HAP-1 (cell line): ENCODE measurements at regions not wholly inside any gene's neighbourhood (a gene's known extent, or its start where the extent isn't known, plus 50 kb on each side); places are given as distances from the start of the nearest gene placed in this dataset.
"Not testable (repeated sequence)": the region's sequence is repeated elsewhere in the genome, so short reads cannot be mapped to it uniquely, and the experiment has no call there.

Source experiments
- DNase-seq, 2 experiments: peaks; one replicate each; pipeline ENCODE4 v3.0.0-alpha.2; 2016 to 2020; ENCODE audit warnings: low spot score in 2 of 2
- H3K27me3 ChIP-seq: fragments of 250-450 bp; sonication (Bioruptor Pico); 2 replicates; pipeline ENCODE4 v1.5.1; 2020; ENCODE audit warnings: low read depth, mild to moderate bottlenecking, moderate library complexity
- H3K36me3 ChIP-seq: fragments of 250-450 bp; sonication (Bioruptor Pico); replicated peaks from 2 replicates; pipeline ENCODE4 v1.5.1; 2020; ENCODE audit warnings: mild to moderate bottlenecking
- H3K4me1 ChIP-seq: fragments of 250-450 bp; sonication (Bioruptor Pico); 2 replicates; pipeline ENCODE4 v1.5.1; 2020; ENCODE audit warnings: mild to moderate bottlenecking
- H3K4me3 ChIP-seq: fragments of 250-450 bp; sonication (Bioruptor Pico); 2 replicates; pipeline ENCODE4 v1.5.1; 2020; ENCODE audit warnings: mild to moderate bottlenecking, moderate library complexity
- H3K9me3 ChIP-seq: fragments of 250-450 bp; sonication (Bioruptor Pico); 2 replicates; pipeline ENCODE4 v1.5.1; 2020; ENCODE audit warnings: mild to moderate bottlenecking, moderate library complexity
- in situ Hi-C: fragments of 300-500 bp; cut with MboI; formaldehyde crosslinking; loops from 3 replicates; pipeline ENCODE4 v1.14.3; 2020; ENCODE audit warnings: low sequenced_read_pairs, inconsistent platforms, mixed read lengths

DNA sequence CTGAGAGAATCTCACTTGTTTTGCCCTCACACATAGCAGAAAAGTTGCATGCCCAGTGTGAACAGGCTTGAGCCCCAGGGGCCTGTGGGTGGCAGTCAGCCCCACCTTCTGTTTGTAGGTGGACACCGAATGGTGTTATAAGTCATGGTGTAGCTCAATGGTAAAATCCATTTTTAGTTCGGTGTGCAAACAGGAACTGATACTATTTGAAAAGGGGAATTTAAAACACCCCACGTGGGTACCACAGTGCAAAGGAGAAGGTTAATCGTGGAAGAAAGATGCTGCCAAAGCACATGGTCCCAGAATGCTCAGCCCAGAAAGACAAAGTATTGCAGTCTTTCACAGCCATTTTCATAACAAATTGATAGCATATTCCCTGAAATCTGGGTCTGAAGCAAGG is 71.8 kb upstream of the GZMB start:
- Histone ChIP-seq H3K4me1 (no peaks in the 10 kb centered on the region), H3K9me3 (no peaks in the 10 kb centered on the region), H3K36me3 (no peaks in the 10 kb centered on the region), H3K4me3 (no peak overlapping the region), H3K27me3 (no peaks in the 10 kb centered on the region)
- in situ Hi-C loops, result no loop called here
- no peak for DNase-seq

DNA sequence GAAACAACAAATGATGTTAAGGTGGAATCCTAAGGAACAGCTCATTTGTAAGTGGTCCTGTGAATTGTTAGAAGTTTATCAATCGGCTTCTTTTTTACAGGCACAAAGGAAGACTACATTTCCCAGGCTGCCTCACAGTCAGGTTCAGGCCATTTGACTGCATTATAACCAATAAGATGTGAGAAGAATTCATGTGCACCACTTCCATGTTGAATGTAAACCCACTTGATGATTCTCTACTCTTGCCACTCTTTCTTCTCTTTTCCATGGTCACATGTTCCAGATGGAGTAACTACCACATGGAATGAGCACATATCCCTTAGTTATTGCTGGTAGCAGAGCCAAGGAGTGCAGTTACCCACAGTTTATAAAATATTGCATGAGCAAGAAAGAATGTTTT is 67.1 kb upstream of the GZMB start:
- H3K27me3 ChIP-seq, result no peaks in the 10 kb centered on the region
- H3K9me3 ChIP-seq, result no peaks in the 10 kb centered on the region
- DNase-seq, result no peak
- H3K4me3 ChIP-seq, result no peak overlapping the region
- no peaks in the 10 kb centered on the region for H3K4me1 ChIP-seq
- in situ Hi-C loops, result no loop called here
- no peaks in the 10 kb centered on the region for H3K36me3 ChIP-seq

DNA sequence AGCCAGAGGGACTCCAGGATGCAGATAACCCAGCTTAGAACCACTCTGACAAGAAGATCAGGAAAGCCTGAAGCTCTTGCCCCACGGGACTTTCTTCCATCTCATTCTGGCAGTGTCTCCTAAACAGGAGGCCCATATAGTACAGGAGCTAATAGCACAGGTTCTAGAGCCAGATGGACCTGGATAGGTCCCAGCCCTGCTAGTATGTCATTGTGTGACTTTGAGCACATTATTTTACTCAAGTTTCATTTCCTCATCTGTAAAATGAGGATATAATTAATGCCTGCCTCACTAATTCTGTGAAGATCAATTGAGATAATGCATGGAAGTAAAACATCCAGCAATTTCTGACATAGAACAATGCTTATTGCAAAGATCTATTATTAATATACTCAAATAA is 66.5 kb upstream of the GZMB start:
- H3K4me1 ChIP-seq, result no peaks in the 10 kb centered on the region
- in situ Hi-C loops, result no loop called here
- no peak for DNase-seq
- no peak overlapping the region for H3K4me3 ChIP-seq
- H3K27me3 ChIP-seq, result no peaks in the 10 kb centered on the region
- no peaks in the 10 kb centered on the region for H3K9me3 ChIP-seq
- no peaks in the 10 kb centered on the region for H3K36me3 ChIP-seq

DNA sequence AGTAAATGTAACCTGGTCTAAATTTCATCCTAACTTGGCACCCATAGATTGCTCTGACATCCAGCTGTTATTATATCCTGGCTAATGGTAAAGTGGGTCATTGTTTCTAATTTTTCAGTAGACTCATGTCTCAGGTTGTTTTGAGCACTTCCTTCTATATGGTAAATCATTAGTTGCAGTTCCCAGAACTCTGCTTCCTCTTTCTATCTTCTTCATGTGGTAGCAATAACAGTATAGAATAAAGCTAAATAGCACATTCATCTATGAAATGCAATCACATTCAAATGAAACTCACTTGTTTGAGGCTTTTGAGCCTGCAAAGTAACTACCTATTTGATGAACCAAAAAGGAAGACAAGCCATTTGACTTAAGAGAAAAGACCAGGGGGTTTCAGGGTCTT is 65.1 kb upstream of the GZMB start:
- Histone ChIP-seq H3K27me3 (no peaks in the 10 kb centered on the region), H3K4me1 (no peaks in the 10 kb centered on the region), H3K36me3 (no peaks in the 10 kb centered on the region), H3K9me3 (no peaks in the 10 kb centered on the region), H3K4me3 (no peak overlapping the region)
- in situ Hi-C loops, result loop anchor here (25.0 kb wide), 1 partner anchor 362 kb away; the partner anchor contains the start of genes ADCY4 and RIPK3
- DNase-seq, result no peak

DNA sequence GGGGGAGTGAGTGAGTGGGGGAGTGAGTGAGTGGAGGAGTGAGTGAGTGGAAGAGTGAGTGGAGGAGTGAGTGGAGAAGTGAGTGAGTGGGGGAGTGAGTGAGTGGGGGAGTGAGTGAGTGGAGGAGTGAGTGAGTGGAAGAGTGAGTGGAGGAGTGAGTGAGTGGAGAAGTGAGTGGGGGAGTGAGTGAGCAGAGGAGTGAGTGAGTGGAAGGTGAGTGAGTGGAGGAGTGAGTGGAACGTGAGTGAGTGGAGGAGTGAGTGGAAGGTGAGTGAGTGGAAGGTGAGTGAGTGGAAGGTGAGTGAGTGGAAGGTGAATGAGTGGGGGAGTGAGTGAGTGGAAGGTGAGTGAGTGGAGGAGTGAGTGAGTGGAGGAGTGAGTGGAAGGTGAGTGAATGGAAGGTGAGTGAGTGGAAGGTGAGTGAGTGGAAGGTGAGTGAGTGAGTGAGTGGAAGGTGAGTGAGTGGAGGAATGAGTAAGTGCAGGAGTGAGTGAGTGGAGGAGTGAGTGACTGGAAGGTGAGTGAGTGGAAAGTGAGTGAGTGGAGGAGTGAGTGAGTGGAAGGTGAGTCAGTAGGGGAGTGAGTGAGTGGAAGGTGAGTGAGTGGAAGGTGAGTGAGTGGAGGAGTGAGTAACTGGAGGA is 62.4 kb upstream of the GZMB start:
- not testable (repeated sequence) for H3K4me1 ChIP-seq, H3K9me3 ChIP-seq, H3K36me3 ChIP-seq, DNase-seq, H3K4me3 ChIP-seq, H3K27me3 ChIP-seq
- in situ Hi-C loops, result loop anchor here (25.0 kb wide), 1 partner anchor 359 kb away; the partner anchor contains the start of genes ADCY4 and RIPK3

DNA sequence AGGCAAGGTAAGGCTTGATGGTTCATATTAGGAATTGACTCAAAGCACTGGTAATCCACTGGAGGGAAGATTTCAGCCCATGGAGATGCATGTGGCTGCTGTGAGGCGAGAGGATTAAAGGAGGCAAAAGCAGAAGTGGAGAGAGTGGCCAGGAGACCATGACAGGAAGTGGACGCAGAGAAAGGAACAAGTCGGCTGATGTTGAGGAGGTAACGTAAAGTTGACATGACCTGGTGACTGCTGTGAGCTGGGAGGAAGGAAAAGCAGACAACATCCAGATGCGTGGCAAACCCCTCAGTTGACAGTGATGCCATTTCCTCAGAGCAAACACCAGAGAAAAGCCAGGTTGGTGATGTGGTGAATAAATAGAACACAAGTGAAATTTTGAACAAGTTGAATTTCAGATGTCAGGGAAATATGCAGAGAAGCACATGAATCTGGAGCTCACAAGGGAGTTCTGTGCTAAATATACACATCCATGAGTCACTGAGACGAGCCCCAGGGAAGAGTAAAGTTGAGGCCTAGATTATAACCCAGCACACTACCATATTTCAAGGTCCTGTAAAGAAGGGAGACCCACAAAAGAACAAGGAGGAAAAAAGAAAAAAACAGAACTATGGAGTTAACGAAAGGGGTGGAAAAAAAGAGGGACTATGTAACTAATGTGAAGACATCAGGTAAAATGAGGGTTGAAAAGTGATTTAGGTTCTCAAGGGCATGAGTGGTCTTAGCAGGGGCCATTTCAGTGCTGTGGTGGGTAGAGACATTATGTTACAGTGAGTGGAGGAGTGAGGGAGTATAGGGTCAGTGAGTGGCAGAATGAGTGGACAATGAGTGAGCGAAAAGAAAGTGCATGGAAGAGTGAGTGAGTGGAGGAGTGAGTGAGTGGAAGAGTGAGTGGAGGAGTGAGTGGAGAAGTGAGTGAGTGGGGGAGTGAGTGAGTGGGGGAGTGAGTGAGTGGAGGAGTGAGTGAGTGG is 61.6 kb upstream of the GZMB start:
- H3K4me3 ChIP-seq, result no peak overlapping the region
- no peaks in the 10 kb centered on the region for H3K9me3 ChIP-seq
- no peak for DNase-seq
- H3K4me1 ChIP-seq, result no peaks in the 10 kb centered on the region
- no peaks in the 10 kb centered on the region for H3K36me3 ChIP-seq
- no peaks in the 10 kb centered on the region for H3K27me3 ChIP-seq
- in situ Hi-C loops, result loop anchor here (25.0 kb wide), 1 partner anchor 358 kb away; the partner anchor contains the start of genes ADCY4 and RIPK3

DNA sequence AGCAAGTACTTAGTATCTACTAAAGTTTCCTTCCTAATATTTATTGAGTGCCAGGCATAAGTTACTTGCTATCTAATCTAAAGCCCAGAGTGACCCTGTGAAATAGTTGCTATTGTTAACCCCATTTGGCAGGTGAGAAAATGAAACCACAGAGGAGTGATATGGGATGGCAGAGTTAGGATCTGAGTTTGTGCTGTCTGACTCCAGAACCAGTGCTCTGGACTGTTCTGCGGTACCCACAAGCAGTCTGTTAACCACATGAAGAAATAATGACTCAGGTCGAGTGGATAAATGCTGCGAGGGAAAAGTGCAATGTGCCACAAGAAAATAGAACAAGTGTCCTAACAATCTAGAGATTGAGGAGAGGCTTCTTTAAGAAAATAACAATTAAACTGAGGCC is 60.7 kb upstream of the GZMB start:
- in situ Hi-C loops, result loop anchor here (25.0 kb wide), 1 partner anchor 357 kb away; the partner anchor contains the start of genes ADCY4 and RIPK3
- H3K9me3 ChIP-seq, result no peaks in the 10 kb centered on the region
- H3K4me3 ChIP-seq, result no peak overlapping the region
- H3K4me1 ChIP-seq, result no peaks in the 10 kb centered on the region
- H3K36me3 ChIP-seq, result no peaks in the 10 kb centered on the region
- H3K27me3 ChIP-seq, result no peaks in the 10 kb centered on the region
- no peak for DNase-seq

DNA sequence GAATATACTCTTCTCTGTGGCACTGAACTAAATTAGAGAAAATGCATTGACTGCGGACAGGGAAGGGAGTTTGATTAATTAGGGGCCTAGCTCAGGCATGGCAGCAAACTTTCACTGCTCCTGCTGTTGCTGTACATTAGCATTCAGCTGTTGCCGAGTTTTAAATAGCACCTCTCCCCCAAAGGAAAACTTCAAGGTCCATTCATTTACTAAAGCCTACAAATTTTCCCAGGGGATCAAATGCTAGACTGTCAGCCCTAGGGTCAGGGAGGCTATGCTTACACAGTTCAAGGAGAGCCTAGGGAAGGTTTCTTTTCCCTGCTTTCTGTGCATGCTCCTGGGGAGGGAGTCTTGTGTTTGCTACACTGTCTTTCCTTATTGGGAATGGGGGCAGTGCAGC is 60.0 kb upstream of the GZMB start:
- H3K4me1 ChIP-seq, result no peaks in the 10 kb centered on the region
- no peaks in the 10 kb centered on the region for H3K27me3 ChIP-seq
- H3K36me3 ChIP-seq, result no peaks in the 10 kb centered on the region
- no peak overlapping the region for H3K4me3 ChIP-seq
- no peak for DNase-seq
- in situ Hi-C loops, result loop anchor here (25.0 kb wide), 1 partner anchor 357 kb away; the partner anchor contains the start of genes ADCY4 and RIPK3
- no peaks in the 10 kb centered on the region for H3K9me3 ChIP-seq

DNA sequence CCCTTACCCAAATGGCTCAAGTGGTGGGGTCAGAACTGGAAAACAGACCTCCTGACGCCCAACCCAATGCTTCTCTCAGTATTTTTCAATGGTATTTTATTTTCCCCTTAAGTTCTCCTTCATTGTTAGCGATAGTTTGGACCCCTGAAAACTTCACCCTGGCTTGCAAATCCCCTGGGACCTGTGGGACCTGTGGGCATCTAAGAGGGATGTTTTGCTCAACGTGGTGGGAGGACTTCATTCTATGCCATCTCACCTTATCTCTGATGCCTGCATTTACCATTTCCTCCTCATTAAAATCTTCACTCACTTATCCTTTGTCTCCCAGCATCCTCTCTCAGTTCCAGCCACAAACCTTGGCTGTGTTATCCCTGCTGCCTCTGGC is 59.4 kb upstream of the GZMB start:
- no peak for DNase-seq
- Histone ChIP-seq H3K9me3 (no peaks in the 10 kb centered on the region), H3K4me1 (no peaks in the 10 kb centered on the region), H3K4me3 (no peak overlapping the region), H3K27me3 (no peaks in the 10 kb centered on the region), H3K36me3 (no peaks in the 10 kb centered on the region)
- in situ Hi-C loops, result loop anchor here (25.0 kb wide), 1 partner anchor 356 kb away; the partner anchor contains the start of genes ADCY4 and RIPK3

DNA sequence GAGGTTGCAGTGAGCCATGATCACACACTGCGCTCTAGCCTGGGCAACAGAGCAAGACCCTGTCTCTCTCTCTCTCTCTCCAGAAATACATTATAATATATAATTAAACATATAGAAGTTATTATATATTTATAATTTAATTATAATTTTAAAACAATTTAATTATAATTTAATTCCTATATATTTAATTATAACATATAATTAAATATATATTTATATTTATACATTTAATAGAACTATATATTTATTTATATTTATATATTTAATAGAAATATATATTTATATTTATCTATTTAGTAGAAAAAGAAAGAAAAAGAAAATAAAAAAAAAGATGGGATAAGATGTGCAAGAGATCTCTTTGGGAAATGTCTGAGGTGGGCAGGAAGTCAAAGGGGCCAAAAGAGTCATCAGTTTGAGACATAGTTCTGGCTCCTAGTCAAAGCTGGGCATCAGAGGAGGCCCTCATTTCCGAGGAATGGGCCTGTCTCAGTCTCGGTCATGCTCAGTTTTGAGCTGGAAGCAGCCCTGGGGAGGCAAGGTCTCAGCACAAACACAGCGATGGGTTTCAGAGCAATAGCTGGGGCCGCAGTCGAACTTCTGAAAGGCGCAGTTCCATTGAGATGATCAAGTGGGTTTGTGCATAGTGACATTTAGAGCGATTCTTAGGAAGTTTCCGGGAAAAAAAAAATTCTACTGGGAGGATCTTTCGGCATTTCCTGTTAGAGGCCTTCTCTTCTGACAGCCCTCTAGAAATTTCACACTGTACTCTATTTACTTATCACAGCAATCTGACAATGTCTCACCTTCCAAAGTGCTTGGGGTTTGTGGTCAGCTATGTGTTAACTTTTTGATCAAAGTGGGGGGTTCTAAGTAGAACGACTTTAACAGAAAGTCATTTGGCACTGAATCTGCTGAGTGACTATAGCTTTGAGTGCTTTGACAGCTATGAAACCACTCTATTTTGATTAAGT is 58.7 kb upstream of the GZMB start:
- Histone ChIP-seq H3K27me3 (no peaks in the 10 kb centered on the region), H3K4me1 (no peaks in the 10 kb centered on the region), H3K9me3 (no peaks in the 10 kb centered on the region), H3K36me3 (no peaks in the 10 kb centered on the region), H3K4me3 (no peak overlapping the region)
- in situ Hi-C loops, result loop anchor here (25.0 kb wide), 1 partner anchor 355 kb away; the partner anchor contains the start of genes ADCY4 and RIPK3
- DNase-seq, result no peak

DNA sequence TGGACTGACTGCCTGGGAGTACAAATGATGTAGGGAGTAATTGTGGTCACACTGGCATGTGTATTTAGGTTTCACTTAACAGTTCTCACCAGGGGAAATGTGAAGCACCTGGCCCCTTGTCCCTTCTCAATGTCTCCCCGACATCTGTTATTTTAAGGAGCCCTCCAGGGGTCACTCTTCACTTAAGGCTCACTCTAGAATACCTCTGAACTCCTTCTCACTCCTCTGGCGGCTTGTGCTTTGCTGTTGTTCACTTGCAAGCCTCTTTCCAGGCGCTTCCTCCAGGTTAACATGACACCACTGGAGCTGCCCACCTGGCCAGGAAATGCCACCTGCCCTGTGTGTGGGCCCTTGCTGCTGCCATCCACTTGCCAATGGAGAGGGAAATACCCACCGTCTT is 56.5 kb upstream of the GZMB start:
- no peaks in the 10 kb centered on the region for H3K27me3 ChIP-seq
- in situ Hi-C loops, result loop anchor here (25.0 kb wide), 1 partner anchor 353 kb away; the partner anchor contains the start of genes ADCY4 and RIPK3
- H3K36me3 ChIP-seq, result no peaks in the 10 kb centered on the region
- DNase-seq, result no peak
- H3K9me3 ChIP-seq, result no peaks in the 10 kb centered on the region
- H3K4me3 ChIP-seq, result no peak overlapping the region
- H3K4me1 ChIP-seq, result no peaks in the 10 kb centered on the region

DNA sequence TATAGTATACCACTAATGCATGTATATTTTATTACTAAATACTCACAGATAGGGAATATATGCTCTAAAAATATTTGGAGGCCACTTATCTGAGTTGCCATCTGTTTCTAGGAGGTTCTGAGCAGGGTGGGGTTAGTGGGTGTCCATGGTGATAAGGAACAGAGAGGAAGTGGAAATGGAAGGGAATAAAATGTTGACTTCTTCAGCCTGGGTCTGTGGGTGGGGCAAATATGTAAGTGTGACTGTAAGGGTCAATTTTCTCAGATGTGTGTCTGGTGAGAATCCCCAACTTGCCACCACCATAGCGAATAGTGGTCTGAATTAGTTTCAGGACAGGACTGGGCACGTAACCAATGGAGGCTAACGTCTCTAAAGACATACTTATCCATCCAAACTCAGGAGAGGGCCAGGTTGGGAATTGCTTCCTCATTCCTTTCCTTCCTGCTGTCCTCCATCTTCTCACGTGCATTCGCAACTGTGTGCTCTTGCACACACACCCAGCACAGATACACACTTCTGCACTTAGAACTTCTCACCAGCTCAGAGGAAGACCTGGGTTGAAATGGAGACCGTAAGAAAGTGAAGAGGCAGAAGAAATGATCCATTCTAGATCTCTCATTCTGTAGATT is 54.2 kb upstream of the GZMB start:
- no peaks in the 10 kb centered on the region for H3K4me1 ChIP-seq
- H3K4me3 ChIP-seq, result no peak overlapping the region
- H3K27me3 ChIP-seq, result no peaks in the 10 kb centered on the region
- DNase-seq, result no peak
- no peaks in the 10 kb centered on the region for H3K9me3 ChIP-seq
- H3K36me3 ChIP-seq, result no peaks in the 10 kb centered on the region
- in situ Hi-C loops, result loop anchor here (25.0 kb wide), 1 partner anchor 351 kb away; the partner anchor contains the start of genes ADCY4 and RIPK3
